Thyroid gland (tissue), 4 donors: ENCODE measurements at regions not wholly inside any gene's neighbourhood (a gene's known extent, or its start where the extent isn't known, plus 50 kb on each side); places are given as distances from the start of the nearest gene placed in this dataset.

ENCODE experiments used
- POLR2A ChIP-seq, 2 donors: fragments of 450-650 bp; IDR thresholded peaks; one replicate each; pipeline ENCODE4 v1.6.1; 2017; ENCODE audit warnings: antibody characterized with exemption in 2 of 2, mild to moderate bottlenecking in 2 of 2, moderate library complexity in 1 of 2
- TF ChIP-seq, protein P1 (sequence below), 6 experiments: fragments of 200-600 bp in 3 of 6; fragments of 450-650 bp in 3 of 6; sonication (generic) in 3 of 6; IDR thresholded peaks; one replicate each; pipeline ENCODE4 v1.5.1; 2016 to 2019; ENCODE audit warnings: antibody characterized with exemption in 6 of 6, mild to moderate bottlenecking in 2 of 6, inconsistent platforms in 1 of 6, moderate library complexity in 1 of 6

DNA sequence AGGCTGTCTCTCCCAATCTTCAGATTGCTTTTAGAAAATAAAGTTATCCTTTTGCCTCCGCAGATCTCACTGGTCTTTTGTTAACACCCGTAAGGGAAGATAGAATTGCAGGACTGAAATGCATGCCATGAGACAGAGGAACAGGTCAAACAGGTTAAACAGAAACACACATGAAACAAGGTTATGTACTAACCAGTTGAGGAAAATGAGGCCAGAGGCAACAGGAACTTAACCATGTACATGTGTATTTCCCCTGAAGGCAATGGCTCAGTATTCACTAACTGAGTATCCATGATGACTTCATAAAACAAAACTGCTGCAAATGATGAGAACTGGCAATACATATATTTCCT, 169.1 kb upstream of the NSMCE3 start:
- TF ChIP-seq, protein P1, sequence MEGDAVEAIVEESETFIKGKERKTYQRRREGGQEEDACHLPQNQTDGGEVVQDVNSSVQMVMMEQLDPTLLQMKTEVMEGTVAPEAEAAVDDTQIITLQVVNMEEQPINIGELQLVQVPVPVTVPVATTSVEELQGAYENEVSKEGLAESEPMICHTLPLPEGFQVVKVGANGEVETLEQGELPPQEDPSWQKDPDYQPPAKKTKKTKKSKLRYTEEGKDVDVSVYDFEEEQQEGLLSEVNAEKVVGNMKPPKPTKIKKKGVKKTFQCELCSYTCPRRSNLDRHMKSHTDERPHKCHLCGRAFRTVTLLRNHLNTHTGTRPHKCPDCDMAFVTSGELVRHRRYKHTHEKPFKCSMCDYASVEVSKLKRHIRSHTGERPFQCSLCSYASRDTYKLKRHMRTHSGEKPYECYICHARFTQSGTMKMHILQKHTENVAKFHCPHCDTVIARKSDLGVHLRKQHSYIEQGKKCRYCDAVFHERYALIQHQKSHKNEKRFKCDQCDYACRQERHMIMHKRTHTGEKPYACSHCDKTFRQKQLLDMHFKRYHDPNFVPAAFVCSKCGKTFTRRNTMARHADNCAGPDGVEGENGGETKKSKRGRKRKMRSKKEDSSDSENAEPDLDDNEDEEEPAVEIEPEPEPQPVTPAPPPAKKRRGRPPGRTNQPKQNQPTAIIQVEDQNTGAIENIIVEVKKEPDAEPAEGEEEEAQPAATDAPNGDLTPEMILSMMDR (IDR thresholded peaks at IDR 0.05) = no peak
- TF ChIP-seq POLR2A (IDR thresholded peaks at IDR 0.05) = no peak
